Keratinocyte (primary cell): ENCODE measurements at regions not wholly inside any gene's neighbourhood (a gene's known extent, or its start where the extent isn't known, plus 50 kb on each side); places are given as distances from the start of the nearest gene placed in this dataset.

Experiments used
- DNase-seq: peaks from one replicate; pipeline ENCODE4 v3.0.0-alpha.2; 2011; ENCODE audit warnings: low read depth, missing footprints, low spot score
- FAIRE-seq: peaks from 2 replicates; lab custom pipeline; 2011; peaks lifted over from hg19 to GRCh38; lab: Jason Lieb, UNC
- H2AFZ ChIP-seq: 2 replicates; pipeline ENCODE4 v1.6.0; 2012; ENCODE audit warnings: low read length, control low read depth, inconsistent platforms; ENCODE audit not compliant: control insufficient read depth
- H3K27ac ChIP-seq: 2 replicates; pipeline ENCODE4 v1.5.1; 2011; ENCODE audit warnings: low read length; ENCODE audit not compliant: control insufficient read depth, insufficient read depth
- H3K27me3 ChIP-seq: 3 replicates; pipeline ENCODE4 v1.6.0; 2011; ENCODE audit warnings: low read length; ENCODE audit not compliant: control insufficient read depth, insufficient read depth; ENCODE audit errors: extremely low read depth
- H3K36me3 ChIP-seq, 2 experiments: 2 replicates in 1 of 2; 3 replicates in 1 of 2; pipeline ENCODE4 v1.5.1; 2011; ENCODE audit warnings: low read length in 2 of 2, mild to moderate bottlenecking in 1 of 2; ENCODE audit not compliant: control insufficient read depth in 2 of 2, insufficient read depth in 2 of 2; ENCODE audit errors: extremely low read depth in 1 of 2
- H3K4me1 ChIP-seq: 3 replicates; pipeline ENCODE4 v1.5.1; 2011; ENCODE audit warnings: low read length; ENCODE audit not compliant: control insufficient read depth, insufficient read depth; ENCODE audit errors: extremely low read depth
- H3K4me2 ChIP-seq: 3 replicates; pipeline ENCODE4 v1.6.0; 2011; ENCODE audit warnings: low read depth, low read length; ENCODE audit not compliant: control insufficient read depth, insufficient read depth; ENCODE audit errors: extremely low read depth
- H3K4me3 ChIP-seq, 3 experiments: fragments of 200-600 bp in 1 of 3; sonication (generic) in 1 of 3; 2 replicates in 2 of 3; 3 replicates in 1 of 3; pipeline ENCODE4 v1.5.1; 2011 to 2016; ENCODE audit warnings: low read length in 3 of 3, mild to moderate bottlenecking in 3 of 3, control low read depth in 2 of 3, inconsistent platforms in 1 of 3, low read depth in 1 of 3, mixed read lengths in 1 of 3, mixed run types in 1 of 3, moderate library complexity in 1 of 3; ENCODE audit not compliant: control insufficient read depth in 2 of 3, insufficient read depth in 2 of 3; ENCODE audit errors: extremely low read depth in 1 of 3
- H3K79me2 ChIP-seq: 2 replicates; pipeline ENCODE4 v1.6.0; 2012; ENCODE audit warnings: low read length; ENCODE audit not compliant: control insufficient read depth, insufficient read depth
- H3K9ac ChIP-seq: 3 replicates; pipeline ENCODE4 v1.6.0; 2011; ENCODE audit warnings: low read length; ENCODE audit not compliant: control insufficient read depth, insufficient read depth; ENCODE audit errors: extremely low read depth
- H3K9me1 ChIP-seq: 3 replicates; pipeline ENCODE4 v1.6.0; 2011; ENCODE audit warnings: low read length; ENCODE audit not compliant: control insufficient read depth, insufficient read depth; ENCODE audit errors: extremely low read depth
- H3K9me3 ChIP-seq: 2 replicates; pipeline ENCODE4 v1.5.1; 2012; ENCODE audit warnings: low read depth, low read length; ENCODE audit not compliant: control insufficient read depth
- H4K20me1 ChIP-seq: 3 replicates; pipeline ENCODE4 v1.6.0; 2011; ENCODE audit warnings: low read length; ENCODE audit not compliant: control insufficient read depth, insufficient read depth; ENCODE audit errors: extremely low read depth
- EZH2 ChIP-seq: IDR thresholded peaks from one replicate; pipeline ENCODE4 v1.6.1; 2012; ENCODE audit warnings: inconsistent platforms, mild to moderate bottlenecking, low read length, moderate library complexity
- dilution Hi-C: fragments of 300-500 bp; cut with MboI; formaldehyde crosslinking; loops from one replicate; pipeline ENCODE4 v1.7.0; 2020; ENCODE audit warnings: low sequenced_read_pairs; ENCODE audit not compliant: extremely low pct_ligation_motif_present
- TF ChIP-seq, protein P1 (sequence below), 3 experiments: IDR thresholded peaks in 1 of 3; conservative IDR thresholded peaks in 1 of 3; optimal IDR thresholded peaks in 1 of 3; 2 replicates in 2 of 3; 3 replicates in 1 of 3; pipeline versions ENCODE3 to v1.5.1; 2011; ENCODE audit warnings: low read length in 3 of 3, mild to moderate bottlenecking in 3 of 3, moderate library complexity in 2 of 3, control low read depth in 1 of 3, inconsistent platforms in 1 of 3; ENCODE audit not compliant: insufficient read depth in 2 of 3; ENCODE audit errors: extremely low read depth in 1 of 3

DNA sequence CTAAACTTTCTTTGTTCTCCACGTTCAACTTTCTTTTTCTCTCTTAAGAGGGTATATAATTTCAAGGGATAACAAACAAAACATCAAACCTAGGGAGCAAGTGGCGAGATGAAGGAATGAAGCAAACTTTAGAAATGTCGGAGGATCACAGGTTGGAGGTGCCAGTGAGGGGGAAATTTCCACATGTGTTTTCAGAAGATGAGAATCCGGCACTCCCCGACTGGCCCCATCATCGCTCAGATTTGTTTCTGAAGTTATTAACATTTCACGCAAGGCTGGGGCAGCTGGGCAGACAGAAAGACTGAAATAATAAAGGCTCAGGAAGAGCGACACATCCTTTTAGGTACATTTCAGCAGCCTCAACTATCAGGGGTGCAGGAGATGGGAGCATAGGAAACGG is 134.9 kb downstream of the SMIM20 start:
- Histone ChIP-seq H3K9me3 (no peaks in the 10 kb centered on the region), H3K36me3 (no peaks in the 10 kb centered on the region), H3K4me1 (peaks cover 10% of the 10 kb centered on the region), H4K20me1 (no peaks in the 10 kb centered on the region), H3K27me3 (no peaks in the 10 kb centered on the region), H3K79me2 (no peaks in the 10 kb centered on the region), H3K9ac (no peak overlapping the region), H3K9me1 (no peaks in the 10 kb centered on the region), H3K4me3 (no peak overlapping the region), H3K4me2 (peak overlapping the region; percentile 61), H3K27ac (no peak overlapping the region), H2AFZ (no peak overlapping the region)
- TF ChIP-seq, protein P1, sequence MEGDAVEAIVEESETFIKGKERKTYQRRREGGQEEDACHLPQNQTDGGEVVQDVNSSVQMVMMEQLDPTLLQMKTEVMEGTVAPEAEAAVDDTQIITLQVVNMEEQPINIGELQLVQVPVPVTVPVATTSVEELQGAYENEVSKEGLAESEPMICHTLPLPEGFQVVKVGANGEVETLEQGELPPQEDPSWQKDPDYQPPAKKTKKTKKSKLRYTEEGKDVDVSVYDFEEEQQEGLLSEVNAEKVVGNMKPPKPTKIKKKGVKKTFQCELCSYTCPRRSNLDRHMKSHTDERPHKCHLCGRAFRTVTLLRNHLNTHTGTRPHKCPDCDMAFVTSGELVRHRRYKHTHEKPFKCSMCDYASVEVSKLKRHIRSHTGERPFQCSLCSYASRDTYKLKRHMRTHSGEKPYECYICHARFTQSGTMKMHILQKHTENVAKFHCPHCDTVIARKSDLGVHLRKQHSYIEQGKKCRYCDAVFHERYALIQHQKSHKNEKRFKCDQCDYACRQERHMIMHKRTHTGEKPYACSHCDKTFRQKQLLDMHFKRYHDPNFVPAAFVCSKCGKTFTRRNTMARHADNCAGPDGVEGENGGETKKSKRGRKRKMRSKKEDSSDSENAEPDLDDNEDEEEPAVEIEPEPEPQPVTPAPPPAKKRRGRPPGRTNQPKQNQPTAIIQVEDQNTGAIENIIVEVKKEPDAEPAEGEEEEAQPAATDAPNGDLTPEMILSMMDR (optimal IDR thresholded peaks at IDR 0.05 in 1 of 3, IDR thresholded peaks at IDR 0.05 in 1 of 3, conservative IDR thresholded peaks at IDR 0.05 in 1 of 3; ENCODE audit: extremely low read depth in 1 of 3, insufficient read depth in 2 of 3, low read length in 3 of 3) = no peak
- no peak for TF ChIP-seq EZH2
- FAIRE-seq (no peak), DNase-seq (no peak)
- dilution Hi-C loops = no loop called here

DNA sequence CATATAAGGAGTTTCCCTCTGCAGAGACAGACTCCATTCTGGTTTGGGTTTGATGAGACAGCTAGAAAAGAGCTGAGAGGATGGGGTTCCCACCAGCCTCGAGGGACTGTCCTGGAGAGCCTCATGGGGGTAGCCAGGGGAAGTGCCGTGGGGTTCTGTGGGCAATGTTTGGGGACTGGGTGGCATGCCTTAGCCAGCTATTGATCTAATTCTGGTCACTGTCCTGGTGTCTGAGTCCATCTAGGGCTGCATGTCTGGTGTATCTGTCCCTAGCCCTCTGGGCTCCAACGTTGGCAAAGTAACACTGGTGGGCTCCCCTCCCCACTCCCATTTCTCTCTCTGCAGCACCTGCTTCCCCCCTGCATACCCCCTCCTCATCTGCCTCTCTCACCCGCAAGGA is 135.4 kb downstream of the SMIM20 start:
- Histone ChIP-seq H3K9ac (no peak overlapping the region), H3K27ac (no peak overlapping the region)
- no peak for FAIRE-seq

More for the DNA sequence above, 135.4 kb downstream of the SMIM20 start:
- no peak overlapping the region for H3K4me2 ChIP-seq
- no peaks in the 10 kb centered on the region for H4K20me1 ChIP-seq
- H3K9me3 ChIP-seq = no peaks in the 10 kb centered on the region
- no peak overlapping the region for H3K4me3 ChIP-seq
- peaks cover 3% of the 10 kb centered on the region for H3K27me3 ChIP-seq
- H3K36me3 ChIP-seq = no peaks in the 10 kb centered on the region
- TF ChIP-seq EZH2 = no peak
- TF ChIP-seq, protein P1 (optimal IDR thresholded peaks at IDR 0.05 in 1 of 3, IDR thresholded peaks at IDR 0.05 in 1 of 3, conservative IDR thresholded peaks at IDR 0.05 in 1 of 3; ENCODE audit: extremely low read depth in 1 of 3, insufficient read depth in 2 of 3, low read length in 3 of 3) = no peak
- dilution Hi-C loops = no loop called here
- no peaks in the 10 kb centered on the region for H3K79me2 ChIP-seq
- no peak overlapping the region for H2AFZ ChIP-seq
- no peaks in the 10 kb centered on the region for H3K9me1 ChIP-seq
- H3K4me1 ChIP-seq = peaks cover 10% of the 10 kb centered on the region
- no peak for DNase-seq
